Neuron (in vitro differentiated cells): ENCODE measurements at regions not wholly inside any gene's neighbourhood (a gene's known extent, or its start where the extent isn't known, plus 50 kb on each side); places are given as distances from the start of the nearest gene placed in this dataset.

Source experiments
- H2AFZ ChIP-seq: one replicate; pipeline ENCODE4 v1.6.1; 2013; ENCODE audit warnings: low read depth, mild to moderate bottlenecking, inconsistent platforms, low read length, moderate library complexity
- H3K27me3 ChIP-seq: one replicate; pipeline ENCODE4 v1.6.1; 2013; ENCODE audit warnings: low read length; ENCODE audit not compliant: insufficient read depth
- H3K36me3 ChIP-seq: one replicate; pipeline ENCODE4 v1.6.1; 2013; ENCODE audit warnings: low read length; ENCODE audit not compliant: insufficient read depth
- H3K4me1 ChIP-seq: one replicate; pipeline ENCODE4 v1.6.1; 2013; ENCODE audit warnings: low read length; ENCODE audit not compliant: insufficient read depth
- H3K4me3 ChIP-seq: 2 replicates; pipeline ENCODE4 v1.5.1; 2013; ENCODE audit warnings: mild to moderate bottlenecking, low read length, moderate library complexity
- H3K9me3 ChIP-seq: one replicate; pipeline ENCODE4 v1.6.1; 2013; ENCODE audit warnings: low read length

GRCh38 chr7:155360495-155361345 lies 63.0 kb downstream of the INSIG1 start:
- Histone ChIP-seq H3K27me3 (peaks cover 88% of the 10 kb centered on the region), H3K4me1 (no peaks in the 10 kb centered on the region), H3K9me3 (no peaks in the 10 kb centered on the region), H2AFZ (no peak overlapping the region), H3K4me3 (no peak overlapping the region), H3K36me3 (no peaks in the 10 kb centered on the region)

- Histone ChIP-seq H3K27me3 (peaks cover 89% of the 10 kb centered on the region), H2AFZ (no peak overlapping the region), H3K4me3 (no peak overlapping the region), H3K4me1 (no peaks in the 10 kb centered on the region), H3K36me3 (no peaks in the 10 kb centered on the region), H3K9me3 (no peaks in the 10 kb centered on the region)
These were observed 63.6 kb downstream of the INSIG1 start for GRCh38 chr7:155361346-155361680.

- H3K36me3 ChIP-seq: no peaks in the 10 kb centered on the region
- H3K4me1 ChIP-seq: no peaks in the 10 kb centered on the region
- H3K4me3 ChIP-seq: no peak overlapping the region
- peaks cover 86% of the 10 kb centered on the region for H3K27me3 ChIP-seq
- no peaks in the 10 kb centered on the region for H3K9me3 ChIP-seq
- H2AFZ ChIP-seq: no peak overlapping the region
These were observed 64.3 kb downstream of the INSIG1 start for GRCh38 chr7:155361947-155362346.

GRCh38 chr7:155362380-155363145 lies 64.9 kb downstream of the INSIG1 start:
- Histone ChIP-seq H2AFZ (no peak overlapping the region), H3K27me3 (peaks cover 79% of the 10 kb centered on the region), H3K36me3 (no peaks in the 10 kb centered on the region), H3K4me1 (no peaks in the 10 kb centered on the region), H3K9me3 (no peaks in the 10 kb centered on the region), H3K4me3 (no peak overlapping the region)

- Histone ChIP-seq H3K4me1 (no peaks in the 10 kb centered on the region), H3K9me3 (no peaks in the 10 kb centered on the region), H3K4me3 (no peak overlapping the region), H2AFZ (no peak overlapping the region), H3K36me3 (no peaks in the 10 kb centered on the region), H3K27me3 (peaks cover 74% of the 10 kb centered on the region)
These were observed 65.5 kb downstream of the INSIG1 start for GRCh38 chr7:155363146-155363539.

GRCh38 chr7:155363852-155364600 lies 66.3 kb downstream of the INSIG1 start:
- Histone ChIP-seq H3K4me3 (no peak overlapping the region), H3K36me3 (no peaks in the 10 kb centered on the region), H3K4me1 (no peaks in the 10 kb centered on the region), H3K27me3 (peaks cover 71% of the 10 kb centered on the region), H2AFZ (no peak overlapping the region), H3K9me3 (no peaks in the 10 kb centered on the region)

- no peaks in the 10 kb centered on the region for H3K9me3 ChIP-seq
- no peak overlapping the region for H2AFZ ChIP-seq
- H3K4me3 ChIP-seq: no peak overlapping the region
- H3K4me1 ChIP-seq: no peaks in the 10 kb centered on the region
- H3K27me3 ChIP-seq: peaks cover 71% of the 10 kb centered on the region
- H3K36me3 ChIP-seq: no peaks in the 10 kb centered on the region
These were observed 67.6 kb downstream of the INSIG1 start for GRCh38 chr7:155365146-155365874.

- Histone ChIP-seq H3K36me3 (no peaks in the 10 kb centered on the region), H2AFZ (no peak overlapping the region), H3K9me3 (no peaks in the 10 kb centered on the region), H3K4me1 (peaks cover 10% of the 10 kb centered on the region), H3K27me3 (peaks cover 70% of the 10 kb centered on the region), H3K4me3 (no peak overlapping the region)
These were observed 71.4 kb downstream of the INSIG1 start for GRCh38 chr7:155368894-155369600.

- Histone ChIP-seq H3K27me3 (peaks cover 70% of the 10 kb centered on the region), H2AFZ (no peak overlapping the region), H3K4me1 (peaks cover 10% of the 10 kb centered on the region), H3K9me3 (no peaks in the 10 kb centered on the region), H3K4me3 (no peak overlapping the region), H3K36me3 (no peaks in the 10 kb centered on the region)
These were observed 72.1 kb downstream of the INSIG1 start for GRCh38 chr7:155369766-155370165.

GRCh38 chr7:155371331-155371883 lies 73.7 kb downstream of the INSIG1 start:
- H3K4me3 ChIP-seq: no peak overlapping the region
- no peak overlapping the region for H2AFZ ChIP-seq
- peaks cover 10% of the 10 kb centered on the region for H3K4me1 ChIP-seq
- H3K36me3 ChIP-seq: no peaks in the 10 kb centered on the region
- peaks cover 76% of the 10 kb centered on the region for H3K27me3 ChIP-seq
- peaks cover 2% of the 10 kb centered on the region for H3K9me3 ChIP-seq

GRCh38 chr7:155371884-155372781 lies 74.5 kb downstream of the INSIG1 start:
- peaks cover 84% of the 10 kb centered on the region for H3K27me3 ChIP-seq
- peaks cover 10% of the 10 kb centered on the region for H3K4me1 ChIP-seq
- peaks cover 2% of the 10 kb centered on the region for H3K9me3 ChIP-seq
- no peaks in the 10 kb centered on the region for H3K36me3 ChIP-seq
- H2AFZ ChIP-seq: no peak overlapping the region
- H3K4me3 ChIP-seq: no peak overlapping the region
